Astrocyte (in vitro differentiated cells and primary cell): ENCODE measurements at regions not wholly inside any gene's neighbourhood (a gene's known extent, or its start where the extent isn't known, plus 50 kb on each side); places are given as distances from the start of the nearest gene placed in this dataset.

Experiments
- DNase-seq: peaks from one replicate; pipeline ENCODE4 v3.0.0-alpha.2; 2010; ENCODE audit warnings: low read depth
- FAIRE-seq: peaks from 2 replicates; lab custom pipeline; 2011; peaks lifted over from hg19 to GRCh38; lab: Jason Lieb, UNC
- H2AFZ ChIP-seq: 2 replicates; pipeline ENCODE4 v1.6.0; 2012; ENCODE audit warnings: low read depth, low read length, inconsistent platforms
- H3K27ac ChIP-seq: 2 replicates; pipeline ENCODE4 v1.5.1; 2011; ENCODE audit warnings: low read depth, low read length, inconsistent platforms
- H3K27me3 ChIP-seq: 2 replicates; pipeline ENCODE4 v1.6.0; 2011; ENCODE audit warnings: low read length, inconsistent platforms; ENCODE audit not compliant: insufficient read depth
- H3K36me3 ChIP-seq: 2 replicates; pipeline ENCODE4 v1.5.1; 2011; ENCODE audit warnings: low read length, inconsistent platforms; ENCODE audit not compliant: insufficient read depth
- H3K4me1 ChIP-seq: 2 replicates; pipeline ENCODE4 v1.5.1; 2011; ENCODE audit warnings: low read length, inconsistent platforms; ENCODE audit not compliant: insufficient read depth
- H3K4me2 ChIP-seq: 2 replicates; pipeline ENCODE4 v1.6.0; 2012; ENCODE audit warnings: low read length, inconsistent platforms
- H3K4me3 ChIP-seq: 2 replicates; pipeline ENCODE4 v1.5.1; 2011; ENCODE audit warnings: low read depth, mild to moderate bottlenecking, low read length, inconsistent platforms; ENCODE audit not compliant: insufficient read depth
- H3K79me2 ChIP-seq: 2 replicates; pipeline ENCODE4 v1.6.0; 2012; ENCODE audit warnings: mild to moderate bottlenecking, low read length, inconsistent platforms; ENCODE audit not compliant: insufficient read depth
- H3K9ac ChIP-seq: 2 replicates; pipeline ENCODE4 v1.6.0; 2012; ENCODE audit warnings: mild to moderate bottlenecking, low read length, inconsistent platforms
- H3K9me3 ChIP-seq: 2 replicates; pipeline ENCODE4 v1.5.1; 2012; ENCODE audit warnings: low read depth, mild to moderate bottlenecking, low read length, inconsistent platforms; ENCODE audit not compliant: insufficient read depth
- H4K20me1 ChIP-seq: 2 replicates; pipeline ENCODE4 v1.6.0; 2012; ENCODE audit warnings: low read length, inconsistent platforms; ENCODE audit not compliant: insufficient read depth
- H3K27ac Mint-ChIP-seq: one replicate; pipeline ENCODE4 v1.8.0; 2021; ENCODE audit warnings: mild to moderate bottlenecking, mixed read lengths; ENCODE audit not compliant: unreplicated experiment
- H3K27me3 Mint-ChIP-seq: one replicate; pipeline ENCODE4 v1.8.0; 2021; ENCODE audit warnings: low read depth, mixed read lengths; ENCODE audit not compliant: unreplicated experiment
- H3K36me3 Mint-ChIP-seq: one replicate; pipeline ENCODE4 v1.8.0; 2021; ENCODE audit warnings: low read depth, mixed read lengths; ENCODE audit not compliant: unreplicated experiment
- H3K4me1 Mint-ChIP-seq: one replicate; pipeline ENCODE4 v1.8.0; 2021; ENCODE audit warnings: low read depth, mixed read lengths; ENCODE audit not compliant: unreplicated experiment
- H3K4me3 Mint-ChIP-seq: one replicate; pipeline ENCODE4 v1.8.0; 2021; ENCODE audit warnings: mild to moderate bottlenecking, moderate library complexity, mixed read lengths; ENCODE audit not compliant: unreplicated experiment
- H3K9me3 Mint-ChIP-seq: one replicate; pipeline ENCODE4 v1.8.0; 2021; ENCODE audit warnings: mild to moderate bottlenecking, mixed read lengths; ENCODE audit not compliant: unreplicated experiment
- EZH2 ChIP-seq: IDR thresholded peaks from 2 replicates; pipeline ENCODE4 v1.6.1; 2012; ENCODE audit warnings: mild to moderate bottlenecking, low read length, inconsistent platforms; ENCODE audit not compliant: insufficient read depth
- TF ChIP-seq, protein P1 (sequence below): IDR thresholded peaks from 2 replicates; pipeline ENCODE4 v1.5.1; 2011; ENCODE audit warnings: low read depth, mild to moderate bottlenecking, inconsistent platforms, low read length, moderate library complexity; ENCODE audit not compliant: insufficient read depth

DNA sequence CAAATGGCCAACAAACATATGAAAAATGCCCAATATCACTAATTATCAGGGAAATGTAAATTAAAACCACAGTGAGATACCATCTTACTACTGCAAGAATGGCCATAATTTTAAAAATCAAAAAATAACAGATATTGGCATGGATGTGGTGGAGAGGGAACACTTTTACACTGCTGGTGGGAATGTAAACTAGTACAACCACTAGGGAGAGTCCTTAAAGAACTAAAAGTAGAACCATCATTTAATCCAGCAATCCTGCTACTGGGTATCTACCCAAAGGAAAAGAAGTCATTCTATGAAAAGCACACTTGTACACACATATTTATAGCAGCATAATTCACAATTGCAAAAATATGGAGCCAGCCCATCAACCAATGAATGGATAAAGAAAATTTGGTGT, 459.7 kb downstream of the GXYLT1 start:
- Mint-ChIP-seq H3K4me1 (no peaks in the 10 kb centered on the region), H3K36me3 (no peaks in the 10 kb centered on the region), H3K4me3 (no peak overlapping the region), H3K27me3 (no peaks in the 10 kb centered on the region), H3K9me3 (no peaks in the 10 kb centered on the region), H3K27ac (no peak overlapping the region)
- H3K79me2 ChIP-seq: no peaks in the 10 kb centered on the region
- no peak overlapping the region for H3K27ac ChIP-seq
- H2AFZ ChIP-seq: no peak overlapping the region
- no peaks in the 10 kb centered on the region for H4K20me1 ChIP-seq
- no peak for FAIRE-seq
- DNase-seq: no peak
- no peak overlapping the region for H3K4me3 ChIP-seq
- H3K9me3 ChIP-seq: no peaks in the 10 kb centered on the region
- H3K27me3 ChIP-seq: no peaks in the 10 kb centered on the region
- H3K36me3 ChIP-seq: no peaks in the 10 kb centered on the region
- TF ChIP-seq EZH2: no peak
- TF ChIP-seq, protein P1, sequence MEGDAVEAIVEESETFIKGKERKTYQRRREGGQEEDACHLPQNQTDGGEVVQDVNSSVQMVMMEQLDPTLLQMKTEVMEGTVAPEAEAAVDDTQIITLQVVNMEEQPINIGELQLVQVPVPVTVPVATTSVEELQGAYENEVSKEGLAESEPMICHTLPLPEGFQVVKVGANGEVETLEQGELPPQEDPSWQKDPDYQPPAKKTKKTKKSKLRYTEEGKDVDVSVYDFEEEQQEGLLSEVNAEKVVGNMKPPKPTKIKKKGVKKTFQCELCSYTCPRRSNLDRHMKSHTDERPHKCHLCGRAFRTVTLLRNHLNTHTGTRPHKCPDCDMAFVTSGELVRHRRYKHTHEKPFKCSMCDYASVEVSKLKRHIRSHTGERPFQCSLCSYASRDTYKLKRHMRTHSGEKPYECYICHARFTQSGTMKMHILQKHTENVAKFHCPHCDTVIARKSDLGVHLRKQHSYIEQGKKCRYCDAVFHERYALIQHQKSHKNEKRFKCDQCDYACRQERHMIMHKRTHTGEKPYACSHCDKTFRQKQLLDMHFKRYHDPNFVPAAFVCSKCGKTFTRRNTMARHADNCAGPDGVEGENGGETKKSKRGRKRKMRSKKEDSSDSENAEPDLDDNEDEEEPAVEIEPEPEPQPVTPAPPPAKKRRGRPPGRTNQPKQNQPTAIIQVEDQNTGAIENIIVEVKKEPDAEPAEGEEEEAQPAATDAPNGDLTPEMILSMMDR: no peak
- no peak overlapping the region for H3K4me2 ChIP-seq
- no peak overlapping the region for H3K9ac ChIP-seq
- H3K4me1 ChIP-seq: no peaks in the 10 kb centered on the region

DNA sequence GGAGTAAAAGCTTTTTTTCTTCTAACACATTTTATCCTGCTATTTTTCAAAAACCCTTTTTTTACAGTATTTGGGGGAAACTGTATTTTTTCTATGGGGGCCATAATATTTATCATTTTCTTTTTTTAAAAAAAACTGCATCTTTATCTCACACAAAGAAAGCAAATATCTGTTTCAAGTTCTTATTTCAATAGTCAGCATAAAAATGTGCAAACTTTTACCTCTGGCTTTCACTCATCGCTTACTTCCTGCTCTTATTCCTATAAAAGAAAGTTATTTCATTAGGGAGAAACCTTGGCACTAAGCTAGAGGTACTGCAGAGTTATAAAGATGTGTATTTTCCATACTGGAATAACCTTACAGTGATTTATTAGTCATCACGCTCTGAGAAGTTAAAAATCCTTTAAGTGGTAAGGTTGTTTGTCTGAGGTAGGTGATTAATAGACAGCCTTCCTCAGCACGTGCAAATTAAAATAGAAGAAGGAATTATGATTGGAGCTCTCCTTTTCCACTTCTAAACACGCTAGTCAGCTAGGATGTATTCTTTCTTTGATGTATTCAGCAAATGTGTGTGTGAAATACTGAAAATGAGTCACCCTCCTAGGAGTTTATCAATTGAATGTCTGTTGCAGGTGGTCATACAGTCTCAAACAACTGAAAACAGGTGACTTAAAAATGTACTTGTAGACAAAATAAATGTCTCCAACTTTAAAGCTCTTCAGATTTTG, 461.0 kb downstream of the GXYLT1 start:
- no peak for TF ChIP-seq EZH2
- TF ChIP-seq, protein P1: no peak

DNA sequence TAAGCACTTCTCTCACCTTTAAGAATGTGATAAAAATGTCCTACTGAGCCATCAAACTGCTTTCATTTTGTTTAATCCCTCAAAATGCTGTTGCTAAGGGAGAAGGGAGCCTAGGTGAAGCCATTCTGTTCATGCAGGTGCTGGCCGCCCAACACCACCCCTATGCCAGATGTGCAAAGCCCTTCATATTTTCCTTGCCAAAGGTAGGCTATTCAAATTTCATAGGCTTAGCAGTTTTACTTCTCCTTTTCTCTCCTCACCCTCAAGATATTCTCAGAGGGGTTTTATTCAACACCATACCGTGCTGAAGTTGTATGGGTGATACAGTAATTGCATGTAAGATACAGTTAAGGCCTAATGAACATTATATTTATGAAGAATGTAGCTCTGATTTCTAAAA, 461.7 kb downstream of the GXYLT1 start:
- no peak for FAIRE-seq

More for the DNA sequence above, 461.0 kb downstream of the GXYLT1 start:
- Mint-ChIP-seq H3K4me1 (no peaks in the 10 kb centered on the region), H3K27me3 (no peaks in the 10 kb centered on the region), H3K4me3 (no peak overlapping the region), H3K27ac (no peak overlapping the region), H3K36me3 (no peaks in the 10 kb centered on the region), H3K9me3 (no peaks in the 10 kb centered on the region)
- no peak overlapping the region for H3K4me2 ChIP-seq
- no peaks in the 10 kb centered on the region for H3K9me3 ChIP-seq
- H2AFZ ChIP-seq: no peak overlapping the region
- no peak overlapping the region for H3K9ac ChIP-seq
- H3K27me3 ChIP-seq: no peaks in the 10 kb centered on the region
- FAIRE-seq: no peak
- H3K79me2 ChIP-seq: no peaks in the 10 kb centered on the region
- H4K20me1 ChIP-seq: no peaks in the 10 kb centered on the region
- peak; percentile 11 for DNase-seq
- no peaks in the 10 kb centered on the region for H3K36me3 ChIP-seq
- H3K4me1 ChIP-seq: no peaks in the 10 kb centered on the region
- H3K4me3 ChIP-seq: no peak overlapping the region
- H3K27ac ChIP-seq: no peak overlapping the region

More for the DNA sequence above, 461.7 kb downstream of the GXYLT1 start:
- no peak for TF ChIP-seq EZH2
- TF ChIP-seq, protein P1: no peak
- Histone ChIP-seq H3K36me3 (no peaks in the 10 kb centered on the region), H3K4me1 (no peaks in the 10 kb centered on the region), H4K20me1 (no peaks in the 10 kb centered on the region), H3K79me2 (no peaks in the 10 kb centered on the region), H3K4me3 (no peak overlapping the region), H2AFZ (no peak overlapping the region), H3K27ac (no peak overlapping the region), H3K9me3 (no peaks in the 10 kb centered on the region), H3K4me2 (no peak overlapping the region), H3K27me3 (no peaks in the 10 kb centered on the region), H3K9ac (no peak overlapping the region)
- no peak overlapping the region for H3K27ac Mint-ChIP-seq
- H3K27me3 Mint-ChIP-seq: no peaks in the 10 kb centered on the region
- no peak overlapping the region for H3K4me3 Mint-ChIP-seq
- H3K36me3 Mint-ChIP-seq: no peaks in the 10 kb centered on the region
- no peaks in the 10 kb centered on the region for H3K9me3 Mint-ChIP-seq
- DNase-seq: no peak
- H3K4me1 Mint-ChIP-seq: no peaks in the 10 kb centered on the region
